Nephron (organoid): ENCODE measurements at regions not wholly inside any gene's neighbourhood (a gene's known extent, or its start where the extent isn't known, plus 50 kb on each side); places are given as distances from the start of the nearest gene placed in this dataset.

ENCODE experiments used
- H3K27ac Mint-ChIP-seq, 3 experiments: 2 replicates each; pipeline ENCODE4 v1.8.0; 2020; ENCODE audit warnings: mixed read lengths in 3 of 3, mild to moderate bottlenecking in 2 of 3, moderate library complexity in 1 of 3
- H3K27me3 Mint-ChIP-seq: 2 replicates; pipeline ENCODE4 v1.8.0; 2021; ENCODE audit warnings: low read depth, mild to moderate bottlenecking, moderate library complexity, mixed read lengths
- H3K36me3 Mint-ChIP-seq: 2 replicates; pipeline ENCODE4 v1.8.0; 2020; ENCODE audit warnings: low read depth, mixed read lengths
- H3K4me1 Mint-ChIP-seq: 2 replicates; pipeline ENCODE4 v1.8.0; 2020; ENCODE audit warnings: mixed read lengths
- H3K4me3 Mint-ChIP-seq, 3 experiments: 2 replicates each; pipeline ENCODE4 v1.8.0; 2020; ENCODE audit warnings: mild to moderate bottlenecking in 3 of 3, mixed read lengths in 3 of 3, moderate library complexity in 2 of 3
- H3K9me3 Mint-ChIP-seq: 2 replicates; pipeline ENCODE4 v1.8.0; 2020; ENCODE audit warnings: mixed read lengths
- CTCF ChIP-seq, 3 experiments: fragments of 200-600 bp; sonication (generic); IDR thresholded peaks; one replicate each; pipeline ENCODE4 v1.5.0; 2021; ENCODE audit warnings: antibody characterized with exemption in 3 of 3; ENCODE audit not compliant: unreplicated experiment in 3 of 3

- Mint-ChIP-seq H3K9me3 (peaks cover 2% of the 10 kb centered on the region), H3K4me1 (peaks cover 6% of the 10 kb centered on the region), H3K36me3 (no peaks in the 10 kb centered on the region), H3K4me3 (no peak overlapping the region), H3K27ac (no peak overlapping the region), H3K27me3 (no peaks in the 10 kb centered on the region)
- TF ChIP-seq CTCF (IDR thresholded peaks at IDR 0.05; ENCODE audit: unreplicated experiment in 3 of 3) = no peak
Observed at GRCh38 chr1:81364088-81364487, 436.6 kb upstream of the ADGRL2 start.

DNA sequence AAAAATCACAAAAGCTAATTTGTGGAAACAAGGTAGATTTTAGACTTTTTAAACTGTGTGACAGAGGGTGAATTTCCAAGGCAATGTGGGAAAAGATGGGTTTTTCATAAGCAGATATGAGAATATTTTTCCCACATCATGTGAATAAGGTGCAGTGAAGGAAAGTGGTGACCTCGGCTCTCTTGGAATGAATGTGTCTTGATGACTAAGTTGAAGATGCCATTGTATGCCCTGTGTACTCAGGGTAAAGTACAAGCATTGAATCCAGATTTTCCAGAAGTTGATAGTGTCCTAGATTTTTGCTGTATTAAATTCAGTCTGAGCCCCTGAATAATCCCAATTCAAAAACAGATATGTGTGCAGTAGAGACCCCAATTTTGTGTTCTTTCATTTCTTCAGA lies 442.6 kb upstream of the ADGRL2 start:
- H3K4me3 Mint-ChIP-seq = no peak overlapping the region
- H3K27ac Mint-ChIP-seq = no peak overlapping the region
- H3K36me3 Mint-ChIP-seq = no peaks in the 10 kb centered on the region
- H3K9me3 Mint-ChIP-seq = no peaks in the 10 kb centered on the region
- H3K27me3 Mint-ChIP-seq = no peaks in the 10 kb centered on the region
- no peaks in the 10 kb centered on the region for H3K4me1 Mint-ChIP-seq
- no peak for TF ChIP-seq CTCF (IDR thresholded peaks at IDR 0.05; ENCODE audit: unreplicated experiment in 3 of 3)

DNA sequence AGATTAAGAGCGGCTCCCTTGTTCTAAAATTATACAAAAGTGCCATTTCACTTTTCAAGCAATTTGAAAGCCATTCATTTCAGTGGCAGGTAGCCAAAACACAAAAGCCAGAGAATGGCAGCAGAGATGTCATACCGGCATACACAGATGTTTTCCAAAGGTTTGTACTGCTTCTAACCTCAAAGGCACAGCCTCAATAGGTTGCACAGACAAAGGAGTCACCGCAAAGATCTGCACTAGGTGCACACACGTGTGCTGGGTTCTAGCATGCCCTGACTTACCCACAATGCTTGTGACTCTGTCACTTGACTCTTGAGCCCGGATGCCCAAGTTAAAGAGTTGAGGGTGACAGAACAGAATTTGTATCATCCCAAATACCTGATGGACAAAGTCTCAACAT lies 448.9 kb upstream of the ADGRL2 start:
- no peaks in the 10 kb centered on the region for H3K9me3 Mint-ChIP-seq
- H3K36me3 Mint-ChIP-seq = no peaks in the 10 kb centered on the region
- no peaks in the 10 kb centered on the region for H3K27me3 Mint-ChIP-seq
- H3K4me3 Mint-ChIP-seq = no peak overlapping the region
- H3K4me1 Mint-ChIP-seq = peaks cover 11% of the 10 kb centered on the region
- no peak overlapping the region for H3K27ac Mint-ChIP-seq
- TF ChIP-seq CTCF (IDR thresholded peaks at IDR 0.05; ENCODE audit: unreplicated experiment in 3 of 3) = no peak

DNA sequence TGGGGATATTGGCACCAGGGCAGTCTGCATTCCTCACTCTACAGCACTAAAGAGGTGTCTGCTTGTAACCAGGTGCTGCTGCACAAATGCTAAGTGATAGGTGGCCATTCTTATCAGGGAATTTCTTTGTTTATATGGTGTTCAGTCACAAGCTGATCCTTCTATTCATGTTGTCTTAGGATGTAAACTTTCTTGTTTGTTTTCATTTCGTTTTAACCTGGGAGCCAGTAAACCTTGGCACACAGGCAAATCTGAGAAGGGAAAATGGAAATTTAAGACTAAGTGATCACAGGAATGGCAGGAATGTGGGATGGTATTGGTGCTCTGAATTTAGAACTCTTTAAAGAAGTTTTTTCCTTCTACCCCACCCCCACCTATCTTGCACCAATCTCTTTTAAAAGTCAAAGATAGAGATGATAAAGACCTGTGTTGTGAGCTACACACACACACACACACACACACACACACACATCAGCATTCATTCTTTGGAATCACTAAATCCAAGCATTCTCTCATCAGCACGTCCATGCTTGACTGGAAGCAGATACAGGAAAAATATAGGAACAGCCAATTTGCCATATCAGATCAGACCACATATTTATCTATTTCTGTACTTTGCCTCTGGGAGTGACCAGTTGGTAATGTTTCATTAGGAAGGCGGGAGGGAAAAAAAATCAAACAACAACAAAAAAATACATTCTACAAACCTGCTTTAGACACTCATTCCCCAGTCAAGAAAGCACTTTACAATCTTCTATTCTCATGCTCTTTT lies 451.4 kb upstream of the ADGRL2 start:
- Mint-ChIP-seq H3K9me3 (no peaks in the 10 kb centered on the region), H3K4me3 (no peak overlapping the region), H3K27ac (peak overlapping the region in 2 of 3 experiments; percentile 16 to 29), H3K27me3 (no peaks in the 10 kb centered on the region), H3K36me3 (no peaks in the 10 kb centered on the region), H3K4me1 (peaks cover 11% of the 10 kb centered on the region)
- no peak for TF ChIP-seq CTCF (IDR thresholded peaks at IDR 0.05; ENCODE audit: unreplicated experiment in 3 of 3)

GRCh38 chr1:81345110-81345509 lies 455.6 kb upstream of the ADGRL2 start:
- Mint-ChIP-seq H3K27ac (no peak overlapping the region), H3K9me3 (no peaks in the 10 kb centered on the region), H3K4me3 (no peak overlapping the region)

More at GRCh38 chr1:81345110-81345509, 455.6 kb upstream of the ADGRL2 start:
- TF ChIP-seq CTCF (IDR thresholded peaks at IDR 0.05; ENCODE audit: unreplicated experiment in 3 of 3) = no peak
- Mint-ChIP-seq H3K36me3 (no peaks in the 10 kb centered on the region), H3K27me3 (no peaks in the 10 kb centered on the region), H3K4me1 (peaks cover 11% of the 10 kb centered on the region)
